Body of pancreas (tissue), 4 donors: ENCODE measurements at regions not wholly inside any gene's neighbourhood (a gene's known extent, or its start where the extent isn't known, plus 50 kb on each side); places are given as distances from the start of the nearest gene placed in this dataset.

ENCODE experiments used
- ATAC-seq: fragments of 150-250 bp; one replicate; pipeline ENCODE4 v1.9.1; 2016
- DNase-seq, 4 donors: peaks; one replicate each; pipeline ENCODE4 v3.0.0-alpha.2; 2019
- H3K27ac ChIP-seq, 4 donors: fragments of 200-600 bp; sonication (generic); 1 replicate in 3 of 4; 2 replicates in 1 of 4; pipeline versions ENCODE4 v1.5.1 to v1.6.1; 2016 to 2019; ENCODE audit warnings: mild to moderate bottlenecking in 1 of 4, mixed read lengths in 1 of 4, moderate library complexity in 1 of 4
- H3K27me3 ChIP-seq, 2 donors: fragments of 200-600 bp; sonication (generic); one replicate each; pipeline ENCODE4 v1.6.0; 2016; ENCODE audit warnings: mild to moderate bottlenecking in 1 of 2
- H3K36me3 ChIP-seq, 2 donors: fragments of 200-600 bp; sonication (generic); replicated peaks in 1 of 2; 2 replicates each; pipeline ENCODE4 v1.5.1; 2016; ENCODE audit warnings: low read depth in 2 of 2; ENCODE audit not compliant: insufficient read depth in 1 of 2
- H3K4me1 ChIP-seq: fragments of 200-600 bp; sonication (generic); one replicate; pipeline ENCODE4 v1.6.0; 2016
- H3K4me3 ChIP-seq, 2 donors: fragments of 200-600 bp; sonication (generic); 1 replicate in 1 of 2; 2 replicates in 1 of 2; pipeline ENCODE4 v1.5.1; 2016 to 2019
- H3K9me3 ChIP-seq, 3 donors: fragments of 200-600 bp; sonication (generic); 1 replicate in 2 of 3; 2 replicates in 1 of 3; pipeline ENCODE4 v1.5.1; 2016
- CTCF ChIP-seq, 7 experiments: fragments of 450-650 bp in 4 of 7; fragments of 200-600 bp in 3 of 7; sonication (generic) in 3 of 7; IDR thresholded peaks; one replicate each; pipeline ENCODE4 v1.5.1; 2016 to 2019; ENCODE audit warnings: antibody characterized with exemption in 7 of 7
- POLR2A ChIP-seq, 3 donors: fragments of 450-650 bp; IDR thresholded peaks; one replicate each; pipeline ENCODE4 v1.6.1; 2016; ENCODE audit warnings: antibody characterized with exemption in 3 of 3, mild to moderate bottlenecking in 2 of 3
- WGBS, 2 donors: methylation state at CpG; one replicate each; pipeline ENCODE4 v1.1.5; 2017; 5-methylcytosine and 5-hydroxymethylcytosine counted together
- intact Hi-C: fragments of 100-400 bp; cut with DNase I; formaldehyde crosslinking; loops from one replicate; pipeline ENCODE4 v1.15.1; 2023

DNA sequence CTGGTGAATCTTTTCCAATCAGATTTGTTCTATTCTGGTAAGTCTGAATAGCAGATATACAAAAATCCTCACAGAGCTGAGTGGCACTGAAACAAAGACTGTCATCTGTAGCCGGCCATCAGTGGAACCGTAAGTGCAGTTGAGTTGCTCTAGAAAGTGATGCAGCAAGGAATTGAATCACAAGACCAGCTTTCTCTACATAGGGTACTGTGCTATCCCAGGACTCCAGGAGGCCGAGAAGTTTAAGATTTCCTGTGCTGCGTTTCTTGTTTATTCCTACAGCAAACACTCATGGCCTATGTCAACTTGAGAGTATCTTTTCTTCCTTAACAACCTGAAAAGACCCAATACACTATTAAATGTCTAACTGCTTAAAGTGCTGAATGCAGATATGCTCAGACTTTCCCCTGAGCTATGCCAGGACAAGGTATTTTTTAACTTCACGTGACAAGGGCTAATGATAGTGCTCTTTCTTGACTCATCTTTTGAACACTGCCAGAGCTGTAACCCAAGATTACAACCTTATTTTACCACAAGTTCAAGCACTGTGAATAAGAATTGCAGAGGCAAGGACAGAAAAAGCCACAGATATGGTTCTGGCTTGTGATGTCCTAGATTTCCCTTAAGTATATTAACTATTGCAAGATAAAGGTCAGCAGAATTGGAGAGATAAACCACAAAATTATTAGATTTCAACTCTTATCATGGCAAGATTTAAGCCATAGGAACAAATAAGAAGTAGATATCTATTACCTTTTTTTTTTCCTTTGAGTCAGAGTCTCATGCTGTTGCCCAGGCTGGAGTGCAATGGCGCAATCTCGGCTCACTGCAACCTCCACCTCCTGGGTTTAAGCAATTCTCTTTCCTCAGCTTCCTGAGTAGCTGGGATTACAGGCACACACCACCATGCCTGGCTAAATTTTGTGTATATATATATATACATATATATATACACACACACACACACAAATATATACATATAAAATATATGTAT is 71.6 kb downstream of the GJA1 start:
- Histone ChIP-seq H3K36me3 (no peaks in the 10 kb centered on the region), H3K4me1 (peaks cover 19% of the 10 kb centered on the region), H3K27me3 (no peaks in the 10 kb centered on the region), H3K27ac (no peak overlapping the region), H3K4me3 (no peak overlapping the region), H3K9me3 (no peaks in the 10 kb centered on the region)
- intact Hi-C loops = no loop called here
- 67 to 78% methylated on average over 7 of the region's 7 CpGs for WGBS, 2 donors
- no peak for DNase-seq
- no peak for ATAC-seq
- TF ChIP-seq CTCF (IDR thresholded peaks at IDR 0.05) (no peak), POLR2A (IDR thresholded peaks at IDR 0.05) (no peak)

DNA sequence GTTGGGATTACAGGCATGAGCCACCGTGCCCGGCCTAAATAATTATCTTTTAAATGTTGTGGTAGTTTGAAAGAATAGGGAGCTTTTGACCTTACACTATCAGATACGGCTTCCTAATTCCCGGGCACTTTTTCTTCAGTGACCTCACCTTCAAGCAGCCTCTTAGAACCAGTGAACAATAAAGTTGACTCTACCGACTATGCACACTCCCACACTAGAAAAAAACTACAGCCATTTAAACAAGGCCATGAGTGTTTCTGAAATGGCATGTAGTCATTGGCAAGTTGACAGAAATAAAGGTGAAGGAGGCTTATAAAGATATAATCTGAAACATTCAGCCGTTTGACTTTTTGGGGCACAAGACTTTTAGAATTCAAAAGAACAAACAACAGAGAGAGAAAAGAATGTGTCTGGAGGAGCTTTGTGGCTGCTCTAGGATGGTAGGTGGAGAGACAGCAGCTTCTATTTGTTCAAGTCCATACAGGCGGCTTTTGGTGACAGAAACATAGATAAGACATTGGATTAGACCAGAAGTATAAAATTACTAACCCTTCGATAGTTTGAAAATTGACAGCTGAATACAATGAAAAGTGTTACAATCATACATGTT is 75.2 kb downstream of the GJA1 start:
- H3K4me3 ChIP-seq = no peak overlapping the region
- H3K4me1 ChIP-seq = peaks cover 8% of the 10 kb centered on the region
- no peak overlapping the region for H3K27ac ChIP-seq
- H3K27me3 ChIP-seq = no peaks in the 10 kb centered on the region
- intact Hi-C loops = no loop called here
- TF ChIP-seq CTCF (IDR thresholded peaks at IDR 0.05) (no peak), POLR2A (IDR thresholded peaks at IDR 0.05) (no peak)
- ATAC-seq (no peak), DNase-seq (no peak)
- H3K9me3 ChIP-seq = no peaks in the 10 kb centered on the region
- WGBS, 2 donors = 39 to 40% methylated on average over 8 of the region's 8 CpGs
- H3K36me3 ChIP-seq = no peaks in the 10 kb centered on the region

DNA sequence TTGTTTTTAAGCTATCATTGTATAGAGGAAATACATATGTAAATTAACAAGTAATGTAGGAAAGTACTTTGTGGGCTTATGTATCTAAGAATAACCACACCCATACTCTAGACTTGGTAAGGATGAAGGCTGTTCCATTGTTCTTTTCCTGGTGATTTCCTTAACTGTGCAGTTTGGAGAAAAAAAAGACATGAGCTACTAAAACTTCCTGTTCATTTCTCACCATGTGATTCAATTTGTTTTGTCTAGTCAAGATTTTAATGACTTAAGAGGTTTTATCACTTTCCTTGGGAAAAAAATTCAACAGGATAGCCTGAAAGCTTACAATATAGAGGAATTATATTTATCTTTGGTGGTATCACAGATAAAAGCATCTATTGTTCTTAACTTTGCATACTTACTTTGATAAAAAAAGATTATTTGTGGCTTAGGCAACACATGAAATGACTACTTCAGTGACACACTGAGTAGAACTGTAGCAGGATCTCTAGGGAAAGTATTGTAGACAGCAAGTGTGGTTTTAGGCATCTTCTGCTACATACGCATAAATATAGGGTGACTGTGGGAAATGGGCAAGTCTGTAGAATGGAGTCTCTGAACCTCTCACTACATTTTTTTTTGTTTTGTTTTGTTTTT is 80.3 kb downstream of the GJA1 start:
- ATAC-seq (no peak), DNase-seq (no peak)
- Histone ChIP-seq H3K27me3 (no peaks in the 10 kb centered on the region), H3K4me3 (no peak overlapping the region), H3K4me1 (peaks cover 3% of the 10 kb centered on the region), H3K9me3 (no peaks in the 10 kb centered on the region), H3K36me3 (no peaks in the 10 kb centered on the region), H3K27ac (no peak overlapping the region)
- TF ChIP-seq CTCF (IDR thresholded peaks at IDR 0.05) (no peak), POLR2A (IDR thresholded peaks at IDR 0.05) (no peak)
- WGBS, 2 donors = 91 to 94% methylated on average over 1 of the region's 1 CpG
- intact Hi-C loops = no loop called here

DNA sequence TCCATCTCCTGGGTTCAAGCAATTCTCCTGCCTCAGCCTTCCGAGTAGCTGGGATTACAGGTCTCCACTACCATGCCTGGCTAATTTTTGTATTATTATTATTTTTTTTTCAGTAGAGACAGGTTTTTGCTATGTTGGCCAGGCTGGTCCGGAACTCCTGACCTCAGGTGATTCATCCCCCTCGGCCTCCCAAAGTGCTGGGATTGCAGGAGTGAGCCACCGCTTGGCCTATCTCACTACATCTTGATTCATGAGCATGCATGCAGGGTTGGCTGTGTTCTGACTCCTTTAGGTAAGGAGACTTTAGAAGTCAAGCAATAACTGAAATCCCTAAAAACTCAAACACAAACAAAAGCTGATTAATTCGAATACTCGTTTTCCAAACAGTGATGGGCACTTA is 80.9 kb downstream of the GJA1 start:
- TF ChIP-seq CTCF (IDR thresholded peaks at IDR 0.05) = no peak
- no peak for TF ChIP-seq POLR2A (IDR thresholded peaks at IDR 0.05)
- intact Hi-C loops = no loop called here
- no peaks in the 10 kb centered on the region for H3K4me1 ChIP-seq
- DNase-seq (no peak), ATAC-seq (no peak)
- no peaks in the 10 kb centered on the region for H3K27me3 ChIP-seq
- no peaks in the 10 kb centered on the region for H3K9me3 ChIP-seq
- no peak overlapping the region for H3K4me3 ChIP-seq
- peak overlapping the region in 1 of 4 donors; percentile 51 for H3K27ac ChIP-seq
- H3K36me3 ChIP-seq = no peaks in the 10 kb centered on the region
- 86% methylated on average over 6 of the region's 6 CpGs for WGBS, 2 donors
